ENCODE measurements at regions not wholly inside any gene's neighbourhood (a gene's known extent, or its start where the extent isn't known, plus 50 kb on each side); places are given as distances from the start of the nearest gene placed in this dataset.

- Histone ChIP-seq H3K4me1 (replicated peaks; ENCODE audit: insufficient read depth) (no peaks in the 10 kb centered on the region), H3K4me3 (no peak overlapping the region), H3K79me2 (ENCODE audit: low read depth) (no peaks in the 10 kb centered on the region), H4K20me1 (ENCODE audit: insufficient read depth) (no peaks in the 10 kb centered on the region), H3K27ac (no peak overlapping the region), H3K36me3 (ENCODE audit: low read depth) (no peaks in the 10 kb centered on the region), H3K27me3 (ENCODE audit: insufficient read depth, low read depth) (no peaks in the 10 kb centered on the region), H3K4me2 (no peak overlapping the region), H3F3A (ENCODE audit: insufficient read depth, low read depth) (no peaks in the 10 kb centered on the region), H3K9me2 (ENCODE audit: insufficient read depth) (no peaks in the 10 kb centered on the region), H3K9me3 (ENCODE audit: insufficient read depth, low read depth) (no peaks in the 10 kb centered on the region), H2AFZ (no peak overlapping the region)
- DNase-seq, result no peak
- CTCF ChIA-PET, result no interaction called here
- intact Hi-C loops (cut with micrococcal nuclease; ENCODE audit: unreplicated experiment), result no loop called here
- POLR2A ChIA-PET (ENCODE audit: unreplicated experiment), result no interaction called here
- BruUV-seq (replicated peaks), result no TSS peak
- TF ChIP-seq EZH2 (IDR thresholded peaks at IDR 0.05; ENCODE audit: low read depth), result no peak
- TF ChIP-seq CTCF (conservative IDR thresholded peaks at IDR 0.05), result no peak
These were observed 1347.4 kb downstream of the NCAM2 start for GRCh38 chr21:22345624-22346023.

- no peaks in the 10 kb centered on the region for H3F3A ChIP-seq (ENCODE audit: insufficient read depth, low read depth)
- no peak for DNase-seq
- no peak overlapping the region for H3K27ac ChIP-seq
- H3K4me3 ChIP-seq, result no peak overlapping the region
- H4K20me1 ChIP-seq (ENCODE audit: insufficient read depth), result no peaks in the 10 kb centered on the region
- CTCF ChIA-PET, result no interaction called here
- POLR2A ChIA-PET (ENCODE audit: unreplicated experiment), result no interaction called here
- H3K79me2 ChIP-seq (ENCODE audit: low read depth), result no peaks in the 10 kb centered on the region
- no peak overlapping the region for H2AFZ ChIP-seq
- BruUV-seq (replicated peaks), result no TSS peak
- H3K4me2 ChIP-seq, result no peak overlapping the region
- no peaks in the 10 kb centered on the region for H3K36me3 ChIP-seq (ENCODE audit: low read depth)
- intact Hi-C loops (cut with micrococcal nuclease; ENCODE audit: unreplicated experiment), result no loop called here
- TF ChIP-seq CTCF (conservative IDR thresholded peaks at IDR 0.05), result no peak
- TF ChIP-seq EZH2 (IDR thresholded peaks at IDR 0.05; ENCODE audit: low read depth), result no peak
- no peaks in the 10 kb centered on the region for H3K27me3 ChIP-seq (ENCODE audit: insufficient read depth, low read depth)
- no peaks in the 10 kb centered on the region for H3K4me1 ChIP-seq (replicated peaks; ENCODE audit: insufficient read depth)
- no peaks in the 10 kb centered on the region for H3K9me2 ChIP-seq (ENCODE audit: insufficient read depth)
- no peaks in the 10 kb centered on the region for H3K9me3 ChIP-seq (ENCODE audit: insufficient read depth, low read depth)
These were observed 1348.4 kb downstream of the NCAM2 start for GRCh38 chr21:22346576-22346975.

GRCh38 chr21:22351076-22351475, 1352.9 kb downstream of the NCAM2 start:
- Histone ChIP-seq H3K4me3 (no peak overlapping the region), H2AFZ (no peak overlapping the region), H3K4me2 (no peak overlapping the region), H3K9me2 (ENCODE audit: insufficient read depth) (no peaks in the 10 kb centered on the region), H3K4me1 (replicated peaks; ENCODE audit: insufficient read depth) (no peaks in the 10 kb centered on the region), H3K9me3 (ENCODE audit: insufficient read depth, low read depth) (no peaks in the 10 kb centered on the region), H3K27me3 (ENCODE audit: insufficient read depth, low read depth) (no peaks in the 10 kb centered on the region), H3F3A (ENCODE audit: insufficient read depth, low read depth) (no peaks in the 10 kb centered on the region), H4K20me1 (ENCODE audit: insufficient read depth) (no peaks in the 10 kb centered on the region), H3K36me3 (ENCODE audit: low read depth) (no peaks in the 10 kb centered on the region), H3K79me2 (ENCODE audit: low read depth) (no peaks in the 10 kb centered on the region), H3K27ac (no peak overlapping the region)
- DNase-seq, result no peak
- CTCF ChIA-PET, result no interaction called here
- POLR2A ChIA-PET (ENCODE audit: unreplicated experiment), result no interaction called here
- intact Hi-C loops (cut with micrococcal nuclease; ENCODE audit: unreplicated experiment), result no loop called here
- BruUV-seq (replicated peaks), result no TSS peak
- TF ChIP-seq EZH2 (IDR thresholded peaks at IDR 0.05; ENCODE audit: low read depth), result no peak
- TF ChIP-seq CTCF (conservative IDR thresholded peaks at IDR 0.05), result no peak
